NCI-H1436 (cell line): ENCODE measurements at regions not wholly inside any gene's neighbourhood (a gene's known extent, or its start where the extent isn't known, plus 50 kb on each side); places are given as distances from the start of the nearest gene placed in this dataset.

Experiments used
- DNase-seq: peaks from one replicate; lab custom pipeline; 2025; lab: John Stamatoyannopoulos, UW

DNA sequence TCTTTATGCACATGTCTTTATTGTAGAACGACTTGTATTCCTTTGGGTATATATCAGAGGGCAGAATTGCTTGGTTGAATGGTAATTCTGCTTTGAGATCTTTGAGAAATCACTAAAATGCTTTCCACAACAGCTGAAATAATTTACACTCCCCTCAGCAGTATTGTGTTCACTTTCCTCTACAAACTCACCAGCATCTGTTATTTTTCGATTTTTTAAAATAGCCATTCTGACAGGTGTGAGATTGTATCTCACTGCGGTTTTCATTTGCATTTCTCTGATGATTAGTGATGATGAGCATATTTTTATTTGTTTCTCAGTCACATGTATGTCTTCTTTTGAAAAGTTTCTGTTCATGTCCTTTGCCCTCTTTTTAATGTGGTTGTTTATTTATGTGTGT is 459.8 kb downstream of the PABPC4L start:
- DNase-seq: no peak

DNA sequence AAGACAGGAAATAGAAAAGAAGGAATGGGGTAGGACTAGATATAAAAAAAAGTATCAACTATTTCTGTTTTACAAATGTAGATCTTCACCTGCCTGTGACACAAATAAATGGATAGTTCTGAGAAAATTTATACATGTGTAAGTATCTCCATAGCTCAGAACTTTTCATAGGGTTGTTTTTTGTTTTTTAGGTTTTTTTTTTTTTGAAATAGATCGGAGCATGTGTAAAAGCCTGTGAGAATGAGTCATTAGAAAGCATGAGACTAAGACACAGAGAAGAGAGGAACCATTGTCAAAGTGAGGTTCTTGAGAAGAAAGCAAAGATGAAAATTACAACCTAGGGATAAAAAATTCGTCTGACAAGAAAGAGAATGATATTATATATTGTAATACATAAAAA is 481.6 kb downstream of the PABPC4L start:
- no peak for DNase-seq

DNA sequence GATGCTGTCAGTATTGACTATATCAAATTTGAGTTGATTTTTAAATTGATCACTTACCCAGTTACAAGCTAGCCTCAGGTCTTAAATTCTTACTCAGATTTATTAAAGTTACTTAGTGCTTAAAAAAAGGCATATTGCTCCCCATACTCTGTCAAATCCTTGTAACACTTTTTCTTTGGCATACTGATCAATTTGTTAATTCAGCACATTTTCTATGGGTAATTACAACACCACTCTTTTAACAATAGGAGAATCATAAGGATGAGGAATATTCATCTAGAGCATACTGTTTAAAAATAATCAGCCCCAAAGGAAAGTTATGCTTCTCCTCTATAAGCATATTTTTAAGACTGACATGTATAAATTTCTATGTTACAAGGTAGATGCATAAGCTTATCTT is 482.5 kb downstream of the PABPC4L start:
- no peak for DNase-seq

DNA sequence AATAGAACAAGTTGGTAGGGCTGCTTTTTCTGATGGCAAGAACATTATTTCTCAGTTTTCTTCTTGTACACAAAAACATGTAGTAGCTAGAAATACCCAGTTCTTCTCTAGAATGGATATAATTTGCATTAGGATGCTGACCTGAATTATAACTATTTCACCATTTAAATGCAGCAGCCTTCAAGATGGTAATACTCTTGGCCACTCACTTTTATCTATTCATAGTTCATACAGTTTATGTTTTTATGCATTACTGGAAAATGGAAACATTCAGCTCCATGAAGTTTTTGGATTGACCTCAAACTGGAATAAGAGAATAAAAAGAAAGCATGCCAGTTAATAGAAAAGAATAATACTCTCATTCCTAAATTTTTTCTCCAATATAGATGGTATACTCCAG is 487.4 kb downstream of the PABPC4L start:
- no peak for DNase-seq

DNA sequence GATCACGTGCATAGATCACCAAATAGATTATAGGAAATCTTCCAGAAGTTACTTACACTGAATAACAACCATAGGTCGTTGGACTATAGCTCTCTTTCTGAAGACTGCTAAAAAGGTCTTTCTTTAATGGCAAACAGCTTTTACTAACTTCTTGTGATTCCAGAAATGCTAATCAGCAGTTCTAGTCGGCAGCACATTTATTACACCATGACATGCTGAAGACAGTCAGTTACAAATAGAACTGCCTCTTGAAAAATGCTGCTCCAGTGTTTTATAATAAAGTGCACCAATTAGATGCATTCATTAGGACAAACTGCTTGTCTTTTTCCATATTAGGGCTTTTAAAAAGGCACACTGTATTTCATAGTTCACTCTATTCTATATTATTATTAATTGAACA is 488.2 kb downstream of the PABPC4L start:
- no peak for DNase-seq

DNA sequence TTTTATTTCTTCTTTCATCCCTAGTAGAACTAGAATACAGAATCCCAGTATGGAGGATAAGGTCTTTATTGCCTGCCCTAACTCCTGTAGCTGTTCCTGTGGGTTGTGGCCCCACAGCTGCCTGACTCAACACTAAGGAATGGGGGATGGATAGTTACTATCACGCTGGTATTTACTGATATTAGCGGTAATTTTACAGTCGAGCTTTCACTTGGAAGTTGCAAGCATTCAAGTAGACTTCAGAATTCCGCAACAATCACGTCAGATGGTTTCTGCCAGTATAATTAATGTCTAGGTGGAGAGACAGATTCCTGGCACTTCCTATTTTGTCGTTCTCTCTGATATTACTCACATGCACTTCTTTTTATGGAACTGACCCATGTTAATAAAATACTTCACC is 489.8 kb downstream of the PABPC4L start:
- no peak for DNase-seq

DNA sequence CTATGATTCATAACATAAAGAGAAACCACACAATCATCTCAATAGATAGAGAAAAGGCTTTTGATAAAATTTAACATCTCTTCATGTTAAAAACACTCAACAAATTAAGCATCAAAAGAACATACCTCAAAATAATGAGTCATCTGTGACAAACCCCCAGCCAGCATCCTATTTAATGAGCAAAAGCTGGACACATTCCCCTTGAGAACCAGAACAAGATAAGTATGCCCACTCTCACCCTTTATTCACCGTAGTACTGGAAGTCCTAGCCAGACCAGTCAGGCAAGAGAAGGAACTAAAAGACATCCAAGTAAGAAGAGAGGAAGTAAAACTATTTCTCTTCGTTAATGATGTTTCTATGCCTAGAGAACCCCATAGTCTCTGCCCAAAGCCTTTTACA is 507.2 kb downstream of the PABPC4L start:
- no peak for DNase-seq

DNA sequence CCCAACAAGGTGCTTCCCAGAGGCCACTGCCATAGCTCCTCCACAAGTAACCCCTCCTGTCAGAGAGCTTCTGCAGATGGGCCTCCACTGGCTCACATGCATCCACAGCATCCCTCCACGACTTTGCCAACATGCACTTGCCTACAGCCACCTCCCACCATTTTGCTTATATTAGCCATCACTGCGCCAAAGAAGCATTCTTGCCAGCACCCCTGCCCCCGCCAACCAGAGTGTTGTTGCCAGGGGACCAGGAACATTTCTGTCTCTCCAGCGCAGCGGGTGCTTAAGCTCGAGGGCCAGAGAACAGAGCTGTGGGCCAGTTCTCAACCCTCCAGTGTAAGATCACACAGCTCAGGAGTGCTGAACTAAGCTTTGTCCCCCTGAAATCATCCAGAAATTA is 517.6 kb downstream of the PABPC4L start:
- no peak for DNase-seq

DNA sequence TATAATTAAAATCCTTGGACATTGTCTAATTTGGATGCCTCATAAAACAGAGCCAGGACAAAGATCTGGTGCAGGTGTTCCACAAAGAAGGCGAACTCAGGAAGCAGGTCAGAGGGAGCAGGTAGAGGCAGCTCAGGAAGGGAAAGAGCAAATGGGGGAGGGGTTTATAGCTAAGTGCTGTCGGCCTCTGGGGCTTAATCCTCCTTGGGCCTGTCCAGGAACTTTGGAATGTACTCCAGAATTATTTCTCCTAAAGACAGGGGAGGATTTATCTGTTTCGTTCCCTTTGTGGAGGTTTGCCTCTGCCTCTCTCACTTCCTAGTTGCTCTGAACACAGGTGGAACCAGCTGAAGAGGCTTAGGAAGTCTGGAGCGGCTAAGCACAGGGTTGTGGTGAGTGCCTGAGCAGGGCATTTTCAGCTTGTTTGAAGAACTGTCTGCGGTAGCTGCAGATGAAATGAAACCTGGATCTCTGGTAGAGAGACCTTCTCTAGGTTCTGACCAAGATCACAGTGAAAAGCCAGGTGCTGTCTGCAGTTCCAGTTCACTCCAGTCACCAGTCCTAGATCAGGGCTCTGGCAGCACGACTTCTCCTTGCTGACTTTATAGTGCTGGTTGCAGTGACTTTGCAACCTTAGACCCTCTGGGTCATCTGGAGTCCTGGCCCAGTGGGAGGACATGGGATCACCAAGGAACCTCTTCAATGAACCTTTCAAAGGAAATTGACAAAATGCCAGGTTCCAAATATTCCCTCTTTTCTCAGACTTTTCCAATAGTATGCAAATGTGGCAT is 519.2 kb downstream of the PCDH10 start:
- no peak for DNase-seq

DNA sequence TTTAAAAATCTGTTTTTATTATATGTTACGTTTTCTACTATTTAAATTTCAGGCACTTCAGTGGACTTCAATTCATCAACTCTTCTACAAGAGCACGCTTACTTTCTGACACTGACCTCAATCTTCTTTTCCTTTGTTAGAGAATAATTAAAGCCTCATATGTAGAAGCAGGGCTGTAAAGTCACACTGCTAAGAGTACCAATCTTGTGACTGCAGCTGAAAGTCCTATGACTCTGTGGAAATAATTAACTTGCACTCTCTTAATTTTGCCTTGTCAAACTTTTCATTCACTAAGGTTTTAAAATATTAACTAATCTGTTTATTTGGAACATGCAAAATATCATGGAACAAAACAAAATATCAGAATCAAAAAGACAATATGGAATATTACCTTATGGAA is 498.1 kb downstream of the PCDH10 start:
- no peak for DNase-seq

DNA sequence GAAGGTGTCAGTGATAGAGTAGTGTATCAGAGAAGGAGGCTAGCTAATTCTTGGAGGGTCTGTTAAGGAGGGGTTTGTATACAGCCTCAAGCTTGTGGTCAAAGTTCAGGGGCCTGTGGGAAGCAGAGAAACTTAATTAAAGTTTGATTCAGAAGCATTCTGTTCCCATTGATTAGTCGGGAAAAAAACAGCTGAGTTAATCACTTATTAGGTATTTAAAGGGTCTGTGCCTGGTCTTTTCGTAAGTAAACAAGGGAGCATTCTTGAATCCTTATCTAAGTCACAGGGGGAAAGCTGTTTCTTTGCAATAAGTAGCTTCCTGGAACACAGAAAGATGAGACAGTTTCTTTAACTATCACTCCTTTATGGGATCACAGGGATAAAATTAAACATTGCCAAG is 492.1 kb downstream of the PCDH10 start:
- DNase-seq: no peak

DNA sequence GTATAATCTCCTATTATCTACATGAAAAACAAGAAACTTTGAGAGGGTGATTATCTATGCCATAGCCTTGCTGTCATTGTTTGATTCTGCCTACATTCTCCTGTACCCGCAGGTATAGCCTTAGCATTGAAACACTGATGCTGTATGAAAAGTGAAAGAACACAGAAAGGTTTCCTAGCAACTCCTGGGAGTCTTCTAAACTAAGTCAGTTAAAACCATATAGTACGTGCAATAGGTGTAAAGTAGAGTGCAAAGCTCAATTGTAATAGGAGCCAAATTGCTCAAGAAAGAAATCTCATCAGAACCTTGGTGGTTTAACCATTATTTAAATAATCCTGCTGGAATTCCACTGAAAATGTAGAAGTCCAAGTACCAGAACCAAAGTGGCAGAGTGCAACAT is 489.7 kb downstream of the PCDH10 start:
- DNase-seq: no peak

DNA sequence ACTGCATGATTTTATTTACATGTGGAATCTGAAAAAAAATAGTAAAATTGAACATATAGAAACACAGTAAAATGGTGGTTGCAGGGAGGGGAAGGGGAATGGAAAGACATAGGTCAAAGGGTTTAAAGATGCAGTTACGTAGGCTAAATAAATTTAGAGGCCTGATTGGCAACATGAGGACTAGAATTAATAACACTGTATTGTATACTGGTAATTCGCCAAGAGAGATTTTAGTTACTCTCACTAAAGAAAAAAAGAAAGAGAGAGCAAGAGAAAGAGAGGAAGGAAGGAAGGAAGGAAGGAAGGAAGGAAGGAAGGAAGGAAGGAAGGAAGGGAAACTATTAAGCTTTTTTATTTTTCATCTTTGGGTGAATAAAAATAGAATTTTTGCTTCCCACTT is 488.1 kb downstream of the PCDH10 start:
- no peak for DNase-seq

DNA sequence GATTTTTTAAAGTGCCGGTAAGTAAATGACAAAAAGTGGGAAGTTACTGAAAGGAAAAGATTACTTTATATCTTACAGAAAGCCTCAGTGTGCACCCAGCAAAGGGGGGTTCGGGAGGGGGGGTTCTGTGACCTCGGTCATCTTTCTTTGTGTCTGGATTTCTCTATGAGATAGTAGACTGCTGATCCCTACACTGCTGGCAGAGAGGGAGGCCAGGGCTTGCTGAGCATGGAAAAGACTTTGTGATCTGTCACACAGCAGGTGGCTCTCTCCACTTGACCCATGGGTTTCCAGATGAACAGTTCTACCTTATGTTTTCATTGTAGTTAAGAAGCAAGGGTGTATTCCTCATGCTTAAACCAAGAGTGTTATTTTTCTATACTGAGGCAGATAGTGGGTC is 475.6 kb downstream of the PCDH10 start:
- no peak for DNase-seq

DNA sequence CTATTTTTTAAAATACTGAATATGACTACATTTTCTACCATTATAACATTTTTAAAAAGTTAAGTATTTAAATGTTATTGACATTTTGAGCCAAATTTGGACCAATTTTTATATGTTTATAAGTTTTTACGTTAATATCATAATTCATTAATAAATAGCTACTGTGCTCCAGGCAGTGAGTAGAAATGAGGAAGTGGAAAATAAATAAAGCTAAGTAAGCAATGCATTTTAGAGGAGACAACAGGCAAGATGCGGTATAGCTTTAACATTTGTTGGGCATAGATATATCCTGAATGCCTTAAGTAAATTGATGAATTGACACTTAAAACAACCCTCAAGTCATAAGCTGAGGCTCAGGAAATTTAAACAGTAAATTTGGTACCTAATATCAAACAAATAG is 474.8 kb downstream of the PCDH10 start:
- no peak for DNase-seq

DNA sequence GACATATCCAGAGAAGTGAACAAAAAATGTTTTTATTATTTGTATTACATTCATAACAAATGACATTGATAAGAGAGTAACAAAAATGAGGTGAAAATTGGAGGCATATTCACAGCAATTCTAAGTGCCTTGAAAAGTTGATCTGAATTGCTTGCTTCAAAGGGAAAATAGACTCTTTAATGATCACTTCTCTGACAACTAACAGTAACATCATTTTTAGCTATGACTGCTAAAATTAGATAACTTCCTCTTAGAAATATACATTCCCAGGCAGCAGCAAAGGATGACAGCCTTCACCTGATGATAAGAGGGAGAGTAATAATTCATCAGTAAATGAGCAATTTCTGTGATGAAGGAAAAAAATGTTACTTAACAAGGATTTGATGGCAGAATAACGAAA is 472.5 kb downstream of the PCDH10 start:
- no peak for DNase-seq

DNA sequence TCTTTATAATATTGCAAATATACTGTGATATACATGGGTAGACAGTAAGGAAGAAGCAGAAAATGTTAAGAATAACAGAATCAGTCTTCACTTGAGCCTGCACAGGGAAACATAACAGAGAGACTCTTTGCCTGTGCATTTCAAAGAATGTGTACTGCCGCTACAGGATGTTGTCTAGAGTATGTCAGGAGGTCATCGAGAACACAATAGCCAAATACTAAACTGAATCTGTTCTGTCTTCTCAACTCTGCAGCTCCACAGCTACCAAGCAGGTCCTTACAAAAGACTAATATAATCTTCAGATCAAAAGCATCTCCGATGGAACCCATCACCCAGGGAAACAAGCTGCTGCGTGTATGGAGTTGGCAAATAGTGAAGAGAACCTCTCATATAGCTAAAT is 471.5 kb downstream of the PCDH10 start:
- no peak for DNase-seq

DNA sequence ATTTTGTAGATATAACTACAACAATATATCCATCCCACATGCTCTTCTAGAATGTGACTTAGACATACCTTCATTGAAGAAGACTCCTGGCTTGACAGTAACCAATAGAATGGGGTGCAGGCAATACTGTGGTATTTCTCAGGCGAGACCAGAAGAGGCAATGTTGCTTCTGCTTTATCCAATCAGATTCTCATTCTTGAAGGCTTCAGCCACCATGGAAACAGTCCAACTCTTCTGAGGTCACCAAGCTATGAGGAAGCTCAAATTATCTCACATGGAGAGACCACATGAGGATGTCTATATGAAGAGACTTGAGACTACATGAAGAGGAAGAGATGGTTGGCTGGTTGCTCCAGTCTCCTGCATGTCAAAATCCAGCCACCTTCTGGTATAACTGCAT is 469.9 kb downstream of the PCDH10 start:
- no peak for DNase-seq

DNA sequence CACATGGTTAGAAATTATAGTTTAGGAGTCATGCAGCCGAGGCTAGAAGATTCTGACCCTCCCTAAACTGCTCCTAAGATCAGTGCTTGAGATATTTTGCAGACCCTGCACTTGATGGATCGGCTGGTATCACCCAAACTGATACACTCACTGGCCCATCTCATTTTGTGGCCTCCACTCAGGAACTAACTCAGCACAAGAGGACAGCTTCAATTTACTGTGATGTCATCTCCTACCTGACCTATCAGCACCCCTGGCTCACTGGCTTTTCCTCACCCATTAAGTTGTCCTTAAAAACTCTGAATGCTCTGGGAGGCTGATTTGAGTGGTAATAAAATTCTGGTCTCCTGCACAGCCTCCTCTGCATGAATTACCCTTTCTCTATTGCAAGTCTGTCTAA is 450.9 kb downstream of the PCDH10 start:
- DNase-seq: no peak

DNA sequence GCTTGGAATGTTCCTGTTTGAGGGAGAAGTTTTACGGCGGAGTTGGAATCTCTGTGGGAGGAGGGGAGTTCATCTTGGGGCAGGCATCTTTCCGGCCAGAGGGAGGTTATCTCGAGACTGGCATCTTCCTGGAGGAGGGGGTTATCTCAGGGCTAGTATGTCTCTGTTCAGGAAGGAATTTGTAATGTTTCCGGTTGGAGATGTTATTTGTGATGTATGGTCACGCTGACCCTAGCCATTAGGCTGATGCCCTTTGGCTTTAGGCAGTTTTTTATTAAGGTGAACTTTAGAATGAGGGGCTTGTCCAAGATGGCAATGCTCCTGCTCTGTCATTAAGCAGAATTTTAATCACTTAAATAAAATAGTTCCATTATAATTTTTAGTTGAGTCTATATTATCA is 449.7 kb downstream of the PCDH10 start:
- no peak for DNase-seq

DNA sequence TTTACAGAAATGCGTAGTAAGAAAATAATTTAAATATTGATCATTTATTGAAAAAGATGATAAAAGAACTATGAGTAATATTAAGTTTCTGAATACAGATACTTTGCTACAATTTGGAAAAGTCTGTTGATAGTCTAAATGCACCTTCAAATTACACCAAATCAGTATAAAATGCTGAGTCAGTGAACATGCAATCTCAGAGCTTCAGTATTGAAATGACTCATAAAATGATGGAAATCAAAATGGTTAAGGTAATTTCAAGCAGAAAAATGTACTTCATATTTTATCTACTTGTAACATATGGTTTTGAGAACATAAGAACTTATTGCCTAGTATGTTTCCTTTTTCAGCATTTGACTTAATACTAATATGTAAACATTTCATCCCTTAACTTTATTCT is 448.2 kb downstream of the PCDH10 start:
- DNase-seq: no peak

DNA sequence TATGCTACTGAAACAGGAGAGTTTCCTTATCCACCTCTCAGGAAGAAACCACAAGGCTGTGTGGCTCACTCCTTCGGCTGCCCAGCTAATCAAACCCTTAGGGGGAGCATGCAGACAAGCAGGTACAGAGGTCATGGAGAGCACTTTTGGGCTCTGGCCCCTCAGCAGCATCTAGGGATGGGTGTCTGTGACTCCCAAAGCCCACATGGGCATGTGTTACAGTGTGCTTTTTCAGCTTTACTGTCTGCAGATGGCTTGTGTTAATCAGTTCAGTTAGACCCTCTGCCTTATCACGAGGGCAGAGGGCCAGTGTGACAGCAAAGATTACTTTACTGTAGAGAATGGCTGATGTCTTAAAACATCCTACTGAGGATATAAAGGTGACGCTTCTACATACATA is 447.4 kb downstream of the PCDH10 start:
- no peak for DNase-seq

DNA sequence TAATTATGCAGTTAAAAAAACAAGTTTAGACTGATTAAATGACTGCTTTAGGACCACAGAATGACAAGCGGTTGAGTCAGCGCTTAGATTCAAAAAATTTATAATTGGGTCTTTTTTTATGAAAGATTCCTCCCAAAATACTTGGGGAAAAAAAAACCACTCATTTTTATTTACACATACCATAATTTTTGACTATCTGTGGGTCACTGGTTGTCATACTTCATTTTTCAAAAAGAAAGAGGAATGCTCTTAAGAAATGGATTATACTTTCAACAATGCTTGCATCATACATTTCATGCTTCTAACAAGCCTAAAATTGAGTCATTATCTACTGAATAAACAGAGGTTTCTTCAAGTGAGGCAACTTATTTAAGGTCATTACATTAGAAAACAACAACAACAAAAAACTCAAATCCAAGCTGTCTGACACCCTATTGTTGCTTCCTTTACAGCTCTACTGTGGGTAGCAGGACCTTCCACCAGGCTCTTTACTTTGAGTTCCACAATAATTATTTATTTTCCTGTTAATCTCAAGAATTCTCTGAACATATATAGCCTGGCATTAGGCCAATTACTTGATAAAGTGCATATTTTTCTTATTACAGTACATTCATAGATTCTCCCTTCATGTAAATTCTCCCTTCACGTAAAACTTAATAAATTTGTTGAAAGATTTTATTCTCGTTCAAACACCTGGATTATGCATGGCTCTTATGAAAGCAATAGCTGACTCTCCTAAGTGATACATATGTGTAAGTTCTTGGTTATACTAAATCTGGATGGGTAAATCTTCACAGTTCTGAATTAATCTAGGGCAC is 445.5 kb downstream of the PCDH10 start:
- no peak for DNase-seq

DNA sequence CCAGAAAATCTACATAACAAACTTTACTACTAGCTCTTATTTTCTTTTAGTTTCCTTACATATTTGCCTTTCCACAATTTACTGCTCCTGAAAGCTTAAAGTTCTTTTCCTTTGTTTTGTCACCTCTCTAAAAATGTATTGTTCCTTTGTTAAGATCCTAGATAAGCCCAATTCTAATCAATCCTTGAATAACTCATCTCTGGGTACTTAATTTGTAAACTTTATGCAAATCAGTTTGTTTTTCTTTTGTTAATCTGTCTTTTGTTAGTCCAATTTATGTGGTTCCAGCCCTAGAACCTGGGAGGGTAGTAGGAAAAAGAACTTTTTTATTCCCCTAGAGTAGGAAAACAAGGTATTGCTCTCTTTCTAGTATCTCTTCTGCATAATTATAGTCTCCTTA is 444.7 kb downstream of the PCDH10 start:
- DNase-seq: no peak
